ENCODE measurements at regions not wholly inside any gene's neighbourhood (a gene's known extent, or its start where the extent isn't known, plus 50 kb on each side); places are given as distances from the start of the nearest gene placed in this dataset.

DNA sequence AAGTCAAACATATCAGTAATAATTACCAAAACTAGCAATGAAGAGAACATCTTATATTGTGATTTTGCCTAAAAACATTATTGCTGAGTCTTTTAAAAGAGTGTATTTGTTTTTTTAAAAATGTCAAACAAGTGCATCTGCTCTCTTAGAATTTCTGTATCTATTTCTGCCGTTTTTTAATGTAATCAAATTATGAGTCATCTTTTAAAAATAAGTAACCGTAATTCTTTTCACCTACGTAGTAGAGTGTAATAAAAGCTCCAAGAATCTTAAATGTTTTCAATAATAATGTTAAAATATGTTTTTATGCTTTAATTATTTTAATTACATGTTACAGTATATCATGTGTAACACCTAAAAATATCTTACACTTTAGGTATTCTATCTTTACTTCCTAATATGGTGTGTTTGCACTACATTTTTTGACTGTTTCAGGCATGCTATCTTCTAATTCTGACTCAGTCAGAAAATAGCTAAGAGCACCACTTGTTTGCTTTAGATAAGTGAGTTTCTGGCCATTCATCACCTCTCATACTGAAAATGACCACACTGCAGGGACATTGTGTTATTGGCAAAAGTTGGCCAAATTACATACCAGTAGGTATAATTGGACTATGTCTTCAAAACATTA, 368.5 kb downstream of the PCDH7 start:
- ChIA-PET CTCF (no interaction called here), POLR2A (interaction anchor here (0.6 kb wide), 1 partner anchor 259 kb away, joined by 3 read pairs; no protein-coding TSS in a partner anchor)
- Mint-ChIP-seq H3K36me3 (ENCODE audit: insufficient read depth, unreplicated experiment) (no peaks in the 10 kb centered on the region), H3K4me1 (ENCODE audit: insufficient read depth, unreplicated experiment) (peaks cover 16% of the 10 kb centered on the region), H3K27ac (ENCODE audit: low read depth, unreplicated experiment) (no peak overlapping the region), H3K27me3 (ENCODE audit: insufficient read depth, unreplicated experiment) (no peaks in the 10 kb centered on the region), H3K9me3 (ENCODE audit: unreplicated experiment) (no peaks in the 10 kb centered on the region), H3K4me3 (ENCODE audit: unreplicated experiment) (no peak overlapping the region)
- BruUV-seq (replicated peaks): no TSS peak
- DNase-seq (ENCODE audit: unreplicated experiment): peak; percentile 16
- TF ChIP-seq, protein P1, sequence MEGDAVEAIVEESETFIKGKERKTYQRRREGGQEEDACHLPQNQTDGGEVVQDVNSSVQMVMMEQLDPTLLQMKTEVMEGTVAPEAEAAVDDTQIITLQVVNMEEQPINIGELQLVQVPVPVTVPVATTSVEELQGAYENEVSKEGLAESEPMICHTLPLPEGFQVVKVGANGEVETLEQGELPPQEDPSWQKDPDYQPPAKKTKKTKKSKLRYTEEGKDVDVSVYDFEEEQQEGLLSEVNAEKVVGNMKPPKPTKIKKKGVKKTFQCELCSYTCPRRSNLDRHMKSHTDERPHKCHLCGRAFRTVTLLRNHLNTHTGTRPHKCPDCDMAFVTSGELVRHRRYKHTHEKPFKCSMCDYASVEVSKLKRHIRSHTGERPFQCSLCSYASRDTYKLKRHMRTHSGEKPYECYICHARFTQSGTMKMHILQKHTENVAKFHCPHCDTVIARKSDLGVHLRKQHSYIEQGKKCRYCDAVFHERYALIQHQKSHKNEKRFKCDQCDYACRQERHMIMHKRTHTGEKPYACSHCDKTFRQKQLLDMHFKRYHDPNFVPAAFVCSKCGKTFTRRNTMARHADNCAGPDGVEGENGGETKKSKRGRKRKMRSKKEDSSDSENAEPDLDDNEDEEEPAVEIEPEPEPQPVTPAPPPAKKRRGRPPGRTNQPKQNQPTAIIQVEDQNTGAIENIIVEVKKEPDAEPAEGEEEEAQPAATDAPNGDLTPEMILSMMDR (IDR thresholded peaks at IDR 0.05; ENCODE audit: unreplicated experiment): no peak
- intact Hi-C loops (cut with micrococcal nuclease): no loop called here

DNA sequence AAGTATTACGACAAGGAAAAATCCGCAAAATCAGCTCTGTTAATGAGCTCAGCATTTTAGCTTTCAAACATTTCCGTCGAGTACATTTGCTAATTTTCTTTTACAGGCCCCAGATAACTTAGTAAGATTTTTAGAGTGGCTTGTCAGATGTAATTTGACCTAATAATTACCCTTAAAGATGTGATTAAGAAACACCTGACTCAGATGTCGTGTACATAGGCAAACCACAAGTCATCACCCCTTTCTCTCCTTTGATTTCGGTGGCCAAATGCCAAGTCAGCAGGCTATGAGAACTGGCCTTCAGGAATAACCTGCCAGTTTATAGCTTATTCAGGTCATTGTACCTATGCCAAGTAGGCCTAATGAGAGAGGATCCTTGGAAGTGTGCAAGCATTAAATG, 369.6 kb downstream of the PCDH7 start:
- no TSS peak for BruUV-seq (replicated peaks)
- TF ChIP-seq, protein P1 (IDR thresholded peaks at IDR 0.05; ENCODE audit: unreplicated experiment): no peak
- ChIA-PET POLR2A (interaction anchor here (0.8 kb wide), 1 partner anchor 8 kb away, joined by 3 read pairs; no protein-coding TSS in a partner anchor), CTCF (no interaction called here)
- no peak overlapping the region for H3K27ac Mint-ChIP-seq (ENCODE audit: low read depth, unreplicated experiment)
- no peaks in the 10 kb centered on the region for H3K36me3 Mint-ChIP-seq (ENCODE audit: insufficient read depth, unreplicated experiment)
- peak; percentile 98 for DNase-seq (ENCODE audit: unreplicated experiment)
- H3K27me3 Mint-ChIP-seq (ENCODE audit: insufficient read depth, unreplicated experiment): no peaks in the 10 kb centered on the region
- H3K9me3 Mint-ChIP-seq (ENCODE audit: unreplicated experiment): no peaks in the 10 kb centered on the region
- intact Hi-C loops (cut with micrococcal nuclease): no loop called here
- no peak overlapping the region for H3K4me3 Mint-ChIP-seq (ENCODE audit: unreplicated experiment)
- H3K4me1 Mint-ChIP-seq (ENCODE audit: insufficient read depth, unreplicated experiment): peaks cover 10% of the 10 kb centered on the region

- CTCF ChIA-PET: interaction anchor here (0.6 kb wide), 1 partner anchor 283 kb away, joined by 3 read pairs; no protein-coding TSS in a partner anchor
- TF ChIP-seq, protein P1 (IDR thresholded peaks at IDR 0.05; ENCODE audit: unreplicated experiment): no peak
- intact Hi-C loops (cut with micrococcal nuclease): no loop called here
- Mint-ChIP-seq H3K36me3 (ENCODE audit: insufficient read depth, unreplicated experiment) (no peaks in the 10 kb centered on the region), H3K4me1 (ENCODE audit: insufficient read depth, unreplicated experiment) (peaks cover 6% of the 10 kb centered on the region), H3K27me3 (ENCODE audit: insufficient read depth, unreplicated experiment) (no peaks in the 10 kb centered on the region), H3K9me3 (ENCODE audit: unreplicated experiment) (no peaks in the 10 kb centered on the region), H3K4me3 (ENCODE audit: unreplicated experiment) (no peak overlapping the region), H3K27ac (ENCODE audit: low read depth, unreplicated experiment) (no peak overlapping the region)
- no peak for DNase-seq (ENCODE audit: unreplicated experiment)
- POLR2A ChIA-PET: interaction anchor here (0.6 kb wide), 1 partner anchor 66 kb away, joined by 3 read pairs; no protein-coding TSS in a partner anchor
- BruUV-seq (replicated peaks): no TSS peak
These were observed 374.3 kb downstream of the PCDH7 start for GRCh38 chr4:31094474-31094873.

- no peaks in the 10 kb centered on the region for H3K4me1 Mint-ChIP-seq (ENCODE audit: insufficient read depth, unreplicated experiment)
- CTCF ChIA-PET: interaction anchor here (0.6 kb wide), 2 partner anchors 16 to 1743 kb away, joined by 3 to 4 read pairs; no protein-coding TSS in a partner anchor
- no peaks in the 10 kb centered on the region for H3K9me3 Mint-ChIP-seq (ENCODE audit: unreplicated experiment)
- POLR2A ChIA-PET: interaction anchor here (0.7 kb wide), 1 partner anchor 8 kb away, joined by 3 read pairs; no protein-coding TSS in a partner anchor
- no peaks in the 10 kb centered on the region for H3K27me3 Mint-ChIP-seq (ENCODE audit: insufficient read depth, unreplicated experiment)
- no peaks in the 10 kb centered on the region for H3K36me3 Mint-ChIP-seq (ENCODE audit: insufficient read depth, unreplicated experiment)
- no peak overlapping the region for H3K4me3 Mint-ChIP-seq (ENCODE audit: unreplicated experiment)
- no peak for DNase-seq (ENCODE audit: unreplicated experiment)
- TF ChIP-seq, protein P1 (IDR thresholded peaks at IDR 0.05; ENCODE audit: unreplicated experiment): no peak
- intact Hi-C loops (cut with micrococcal nuclease): no loop called here
- no peak overlapping the region for H3K27ac Mint-ChIP-seq (ENCODE audit: low read depth, unreplicated experiment)
- no TSS peak for BruUV-seq (replicated peaks)
These were observed 377.8 kb downstream of the PCDH7 start for GRCh38 chr4:31097999-31098398.

All from MCF 10A (cell line).